ENCODE measurements at regions not wholly inside any gene's neighbourhood (a gene's known extent, or its start where the extent isn't known, plus 50 kb on each side); places are given as distances from the start of the nearest gene placed in this dataset.

DNA sequence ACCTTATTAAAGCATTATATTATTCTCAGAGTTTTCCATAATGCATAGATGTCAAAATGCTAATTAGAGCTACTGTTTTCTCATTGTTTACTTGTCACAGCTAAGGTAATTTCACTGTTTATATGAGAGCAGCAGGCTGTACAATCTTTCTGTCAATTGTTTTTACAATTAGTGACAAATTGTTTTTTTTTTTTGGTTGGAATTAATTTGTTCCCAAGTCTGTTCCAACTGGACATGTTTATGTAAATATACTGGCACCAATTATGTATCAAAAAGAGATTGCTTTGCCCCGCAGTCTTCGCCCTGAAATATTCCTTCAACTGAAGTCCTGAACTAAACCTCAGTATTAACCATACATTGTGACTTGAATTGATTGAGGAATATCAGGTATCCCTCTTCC is 72.3 kb upstream of the GRIA4 start:
- H2AFZ ChIP-seq (ENCODE audit: low read length), result no peak overlapping the region
- no peak overlapping the region for H3K4me2 ChIP-seq (ENCODE audit: low read depth, low read length, poor library complexity, severe bottlenecking)
- no peaks in the 10 kb centered on the region for H3K27me3 ChIP-seq (ENCODE audit: insufficient read depth, low read length, poor library complexity, severe bottlenecking)
- no peaks in the 10 kb centered on the region for H3K79me2 ChIP-seq (ENCODE audit: insufficient read depth, low read length)
- no peak overlapping the region for H3K4me3 ChIP-seq (ENCODE audit: low read length, poor library complexity, severe bottlenecking)
- H3F3A ChIP-seq (ENCODE audit: low read depth), result no peaks in the 10 kb centered on the region
- H3K9me3 ChIP-seq (ENCODE audit: insufficient read depth, low read depth, low read length), result no peaks in the 10 kb centered on the region
- no peaks in the 10 kb centered on the region for H3K36me3 ChIP-seq (ENCODE audit: insufficient read depth, low read length)
- no peak overlapping the region for H3K9ac ChIP-seq (ENCODE audit: low read depth, low read length, poor library complexity, severe bottlenecking)
- H4K20me1 ChIP-seq (ENCODE audit: insufficient read depth, low read length, poor library complexity, severe bottlenecking), result no peaks in the 10 kb centered on the region
- TF ChIP-seq, protein P1, sequence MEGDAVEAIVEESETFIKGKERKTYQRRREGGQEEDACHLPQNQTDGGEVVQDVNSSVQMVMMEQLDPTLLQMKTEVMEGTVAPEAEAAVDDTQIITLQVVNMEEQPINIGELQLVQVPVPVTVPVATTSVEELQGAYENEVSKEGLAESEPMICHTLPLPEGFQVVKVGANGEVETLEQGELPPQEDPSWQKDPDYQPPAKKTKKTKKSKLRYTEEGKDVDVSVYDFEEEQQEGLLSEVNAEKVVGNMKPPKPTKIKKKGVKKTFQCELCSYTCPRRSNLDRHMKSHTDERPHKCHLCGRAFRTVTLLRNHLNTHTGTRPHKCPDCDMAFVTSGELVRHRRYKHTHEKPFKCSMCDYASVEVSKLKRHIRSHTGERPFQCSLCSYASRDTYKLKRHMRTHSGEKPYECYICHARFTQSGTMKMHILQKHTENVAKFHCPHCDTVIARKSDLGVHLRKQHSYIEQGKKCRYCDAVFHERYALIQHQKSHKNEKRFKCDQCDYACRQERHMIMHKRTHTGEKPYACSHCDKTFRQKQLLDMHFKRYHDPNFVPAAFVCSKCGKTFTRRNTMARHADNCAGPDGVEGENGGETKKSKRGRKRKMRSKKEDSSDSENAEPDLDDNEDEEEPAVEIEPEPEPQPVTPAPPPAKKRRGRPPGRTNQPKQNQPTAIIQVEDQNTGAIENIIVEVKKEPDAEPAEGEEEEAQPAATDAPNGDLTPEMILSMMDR (conservative IDR thresholded peaks at IDR 0.05; ENCODE audit: low read length), result no peak
- no peak for TF ChIP-seq EZH2phosphoT487 (IDR thresholded peaks at IDR 0.05; ENCODE audit: borderline replicate concordance)
- no peaks in the 10 kb centered on the region for H3K9me2 ChIP-seq (replicated peaks; ENCODE audit: low read depth, low read length)
- H3K4me1 ChIP-seq (ENCODE audit: insufficient read depth, low read length, poor library complexity, severe bottlenecking), result no peaks in the 10 kb centered on the region

GRCh38 chr11:105524286-105524685 is 85.6 kb upstream of the GRIA4 start:
- Histone ChIP-seq H2AFZ (ENCODE audit: low read length) (no peak overlapping the region), H3K36me3 (ENCODE audit: insufficient read depth, low read length) (no peaks in the 10 kb centered on the region), H3K4me3 (ENCODE audit: low read length, poor library complexity, severe bottlenecking) (no peak overlapping the region), H3F3A (ENCODE audit: low read depth) (no peaks in the 10 kb centered on the region), H3K9me3 (ENCODE audit: insufficient read depth, low read depth, low read length) (no peaks in the 10 kb centered on the region), H3K4me1 (ENCODE audit: insufficient read depth, low read length, poor library complexity, severe bottlenecking) (no peaks in the 10 kb centered on the region), H4K20me1 (ENCODE audit: insufficient read depth, low read length, poor library complexity, severe bottlenecking) (no peaks in the 10 kb centered on the region), H3K9me2 (replicated peaks; ENCODE audit: low read depth, low read length) (no peaks in the 10 kb centered on the region), H3K4me2 (ENCODE audit: low read depth, low read length, poor library complexity, severe bottlenecking) (no peak overlapping the region), H3K79me2 (ENCODE audit: insufficient read depth, low read length) (no peaks in the 10 kb centered on the region), H3K9ac (ENCODE audit: low read depth, low read length, poor library complexity, severe bottlenecking) (no peak overlapping the region), H3K27me3 (ENCODE audit: insufficient read depth, low read length, poor library complexity, severe bottlenecking) (no peaks in the 10 kb centered on the region)
- TF ChIP-seq, protein P1 (conservative IDR thresholded peaks at IDR 0.05; ENCODE audit: low read length), result no peak
- no peak for TF ChIP-seq EZH2phosphoT487 (IDR thresholded peaks at IDR 0.05; ENCODE audit: borderline replicate concordance)

DNA sequence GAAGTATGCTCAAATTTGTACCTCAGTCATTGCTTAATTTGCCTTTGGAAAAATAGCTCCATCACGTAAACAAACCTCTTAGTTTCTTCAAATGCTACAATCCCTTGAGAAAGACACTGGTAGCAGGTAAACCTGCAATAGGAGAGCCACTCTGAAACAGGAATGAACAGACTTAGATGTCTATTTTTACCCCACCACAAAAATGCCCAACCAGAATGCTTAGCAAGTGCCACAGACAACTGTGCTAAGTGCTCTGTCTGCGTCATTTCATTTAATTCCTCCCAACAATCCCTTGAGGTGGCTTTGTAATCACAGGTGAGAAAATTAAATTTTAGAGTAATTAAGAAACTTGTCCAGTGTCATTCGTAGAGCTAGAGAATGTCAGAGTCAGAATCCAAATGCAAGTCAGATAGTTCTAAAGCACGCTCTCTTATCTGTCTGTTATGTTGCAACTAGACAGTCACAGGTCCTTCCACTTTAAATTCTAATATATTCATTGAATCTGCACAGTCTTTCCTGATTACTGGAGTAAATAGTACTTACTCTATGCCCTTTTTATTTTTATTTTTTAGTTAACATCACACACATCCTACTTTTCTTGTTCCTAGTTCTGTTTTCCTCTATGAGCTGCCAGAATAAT is 89.0 kb upstream of the GRIA4 start:
- Histone ChIP-seq H3K9me3 (ENCODE audit: insufficient read depth, low read depth, low read length) (no peaks in the 10 kb centered on the region), H3K4me2 (ENCODE audit: low read depth, low read length, poor library complexity, severe bottlenecking) (no peak overlapping the region), H4K20me1 (ENCODE audit: insufficient read depth, low read length, poor library complexity, severe bottlenecking) (no peaks in the 10 kb centered on the region), H3K36me3 (ENCODE audit: insufficient read depth, low read length) (no peaks in the 10 kb centered on the region), H3K4me3 (ENCODE audit: low read length, poor library complexity, severe bottlenecking) (no peak overlapping the region), H3K27me3 (ENCODE audit: insufficient read depth, low read length, poor library complexity, severe bottlenecking) (no peaks in the 10 kb centered on the region), H3K4me1 (ENCODE audit: insufficient read depth, low read length, poor library complexity, severe bottlenecking) (no peaks in the 10 kb centered on the region), H2AFZ (ENCODE audit: low read length) (no peak overlapping the region), H3K9ac (ENCODE audit: low read depth, low read length, poor library complexity, severe bottlenecking) (no peak overlapping the region), H3F3A (ENCODE audit: low read depth) (no peaks in the 10 kb centered on the region), H3K79me2 (ENCODE audit: insufficient read depth, low read length) (no peaks in the 10 kb centered on the region), H3K9me2 (replicated peaks; ENCODE audit: low read depth, low read length) (no peaks in the 10 kb centered on the region)
- TF ChIP-seq, protein P1 (conservative IDR thresholded peaks at IDR 0.05; ENCODE audit: low read length), result no peak
- TF ChIP-seq EZH2phosphoT487 (IDR thresholded peaks at IDR 0.05; ENCODE audit: borderline replicate concordance), result no peak
